Activated T-cell treated with anti-CD3 and anti-CD28 coated beads for 4 hours (primary cell): ENCODE measurements at regions not wholly inside any gene's neighbourhood (a gene's known extent, or its start where the extent isn't known, plus 50 kb on each side); places are given as distances from the start of the nearest gene placed in this dataset.
"Not testable (repeated sequence)": the region's sequence is repeated elsewhere in the genome, so short reads cannot be mapped to it uniquely, and the experiment has no call there.

ENCODE experiments used
- DNase-seq: peaks from one replicate; pipeline ENCODE4 v3.0.0-alpha.2; 2020

DNA sequence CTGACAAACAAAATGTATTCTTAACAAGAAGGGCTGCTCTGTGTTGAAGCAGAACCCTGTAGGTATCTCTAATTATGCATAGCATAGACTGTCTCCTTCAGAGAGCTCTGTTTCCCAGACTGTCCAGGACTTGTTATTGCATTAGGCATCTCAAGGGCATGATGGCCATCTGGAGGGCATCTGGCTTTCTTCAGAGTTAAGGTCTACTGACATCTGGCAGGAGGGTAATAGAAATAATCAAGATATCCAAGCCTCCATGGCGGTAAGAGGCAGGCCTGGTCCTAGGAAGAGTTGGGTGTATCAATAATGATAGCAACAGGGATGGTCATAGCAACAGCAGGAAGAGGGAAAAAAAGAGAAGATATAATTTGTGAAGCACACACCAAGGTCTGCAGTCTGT, 161.2 kb downstream of the TTC8 start:
- no peak for DNase-seq

DNA sequence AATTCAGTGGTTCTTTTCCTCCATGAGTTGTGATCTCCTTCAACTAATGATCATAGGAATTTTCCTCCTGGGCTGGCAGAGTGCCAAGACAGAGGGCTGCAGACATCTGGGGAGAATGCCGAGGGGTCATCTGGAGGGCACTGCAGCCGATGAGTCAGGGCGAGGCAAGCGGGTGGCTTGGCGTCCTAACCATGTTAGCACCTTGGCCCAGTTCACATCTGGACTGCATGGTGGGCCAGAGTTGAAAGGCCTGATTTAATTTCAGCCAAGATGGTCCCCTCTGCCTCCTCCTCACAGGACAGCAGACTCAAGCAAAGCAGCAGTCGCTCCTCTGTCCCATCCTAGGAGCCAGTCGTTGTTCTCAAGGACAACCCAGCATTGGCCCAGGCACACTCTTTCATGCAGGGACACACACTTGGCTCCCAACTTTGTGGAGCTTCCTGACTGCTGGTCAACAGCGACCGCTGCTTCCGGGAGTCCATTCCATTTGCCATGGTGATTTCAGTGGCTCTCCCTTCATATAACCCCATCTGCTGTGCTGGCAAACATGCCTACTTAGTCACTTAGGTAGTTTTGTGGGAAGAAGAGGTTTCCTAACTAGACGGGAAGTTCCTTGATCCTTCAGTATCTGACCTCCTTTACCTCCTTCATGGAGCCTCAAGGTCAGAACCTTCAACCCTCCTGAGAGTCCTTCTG, 161.8 kb downstream of the TTC8 start:
- no peak for DNase-seq

DNA sequence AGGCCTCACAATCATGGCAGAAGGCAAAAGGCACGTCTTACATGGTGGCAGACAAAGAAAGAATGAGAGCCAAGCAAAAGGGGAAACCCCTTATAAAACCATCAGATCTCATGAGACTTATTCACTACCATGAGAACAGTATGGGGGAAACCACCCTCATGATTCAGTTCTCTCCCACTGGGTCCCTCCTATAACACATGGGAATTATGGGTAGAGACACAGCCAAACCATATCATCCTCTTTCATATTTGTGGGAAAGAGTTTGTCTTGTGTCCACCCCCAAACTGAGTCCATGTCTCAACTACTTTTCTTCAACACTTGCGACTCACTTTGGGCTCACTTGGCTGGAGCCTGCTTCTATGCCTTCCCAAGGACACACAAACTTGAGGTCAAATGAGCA, 162.5 kb downstream of the TTC8 start:
- not testable (repeated sequence) for DNase-seq

DNA sequence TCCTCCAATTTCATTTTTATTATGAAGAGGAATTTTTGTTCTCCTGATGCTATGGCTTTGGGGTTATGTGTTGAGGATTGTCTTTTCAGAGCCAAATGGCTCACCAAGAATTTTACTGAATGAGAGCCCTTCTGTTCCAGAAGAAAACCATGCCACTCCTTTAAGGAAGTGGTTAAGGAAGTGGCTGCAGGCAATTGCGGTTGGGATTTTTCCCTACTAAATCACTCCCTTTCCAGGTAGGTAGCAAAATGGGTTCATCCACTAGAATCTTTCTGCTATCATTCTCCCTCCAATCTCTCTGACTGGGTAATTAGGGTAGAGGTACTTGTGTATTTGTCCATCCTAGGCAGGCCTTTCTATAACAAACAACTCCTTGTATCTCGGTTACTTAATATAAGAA, 163.1 kb downstream of the TTC8 start:
- no peak for DNase-seq

DNA sequence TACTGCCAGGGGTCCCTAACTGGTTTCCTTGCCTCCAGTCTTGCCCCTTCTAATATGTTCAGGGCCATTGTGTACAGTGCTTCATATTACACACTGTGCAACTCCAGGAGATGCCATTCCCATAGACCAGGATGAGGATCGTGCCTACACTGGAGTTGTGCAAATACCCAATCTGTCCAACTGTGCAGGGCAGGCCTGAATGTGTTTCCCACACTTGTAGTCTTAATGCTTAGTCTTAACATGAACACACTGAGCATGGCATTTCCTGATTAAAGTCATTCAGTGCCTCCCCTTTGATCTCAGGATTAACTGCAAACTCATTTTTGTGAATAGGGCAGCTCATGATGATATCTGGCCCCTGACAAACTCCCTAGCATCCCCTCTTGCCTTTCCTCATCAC, 165.5 kb downstream of the TTC8 start:
- no peak for DNase-seq

DNA sequence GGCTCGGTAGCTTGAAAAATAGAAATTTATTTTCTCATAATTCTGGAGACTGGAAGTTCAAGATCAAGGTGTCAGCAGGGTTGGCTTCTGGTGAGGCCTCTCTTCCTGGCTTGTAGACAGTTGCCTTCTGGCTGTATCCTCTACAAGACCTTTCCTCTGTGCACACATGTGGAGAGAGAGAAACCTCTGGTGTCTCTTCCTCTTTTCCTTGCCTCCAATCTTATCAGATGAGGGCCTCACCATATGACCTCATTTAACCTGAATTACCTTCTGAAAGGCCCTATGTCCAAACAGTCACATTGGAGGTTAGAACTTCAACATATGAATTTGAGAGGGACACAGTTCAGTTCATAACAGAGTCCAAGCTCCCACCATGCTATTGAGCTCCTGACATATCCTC, 166.4 kb downstream of the TTC8 start:
- DNase-seq = no peak

DNA sequence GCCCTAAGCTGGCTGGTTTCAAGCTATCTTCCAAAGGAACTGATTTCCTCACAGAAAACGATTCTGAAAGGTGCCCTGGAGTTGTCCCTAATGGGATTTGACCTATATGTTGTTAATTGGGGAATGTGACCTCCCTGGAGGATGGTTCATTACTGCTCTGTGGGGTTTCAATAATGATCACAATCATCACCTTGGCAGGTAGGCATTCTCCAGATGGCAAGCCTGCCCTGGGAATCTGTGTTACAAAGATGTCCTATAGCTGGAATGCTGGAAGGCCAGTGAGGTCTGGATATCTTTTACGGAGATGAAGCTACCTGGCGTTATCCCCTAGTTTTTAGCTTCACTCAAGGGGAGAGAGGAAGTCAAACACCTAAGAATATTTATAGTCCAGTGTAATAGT, 167.6 kb downstream of the TTC8 start:
- no peak for DNase-seq

DNA sequence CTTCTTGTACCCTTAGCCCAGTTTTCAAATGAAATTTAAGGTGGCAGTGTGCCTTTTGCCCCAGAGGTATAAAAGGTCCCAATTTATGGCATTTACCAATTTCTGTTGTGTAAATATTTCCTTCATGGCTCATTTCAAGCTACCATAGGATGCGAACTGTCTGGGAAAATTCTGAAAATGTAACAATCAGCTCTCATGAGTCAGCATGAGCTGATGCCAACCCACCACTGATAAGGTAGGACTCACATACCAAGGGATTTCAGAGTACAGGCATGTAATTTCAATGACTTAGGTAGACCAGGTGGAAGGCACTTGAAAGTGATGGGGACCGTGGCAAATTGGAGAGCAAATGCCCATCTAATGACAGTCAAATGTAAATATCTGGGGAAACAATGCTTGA, 169.5 kb downstream of the TTC8 start:
- DNase-seq = no peak

DNA sequence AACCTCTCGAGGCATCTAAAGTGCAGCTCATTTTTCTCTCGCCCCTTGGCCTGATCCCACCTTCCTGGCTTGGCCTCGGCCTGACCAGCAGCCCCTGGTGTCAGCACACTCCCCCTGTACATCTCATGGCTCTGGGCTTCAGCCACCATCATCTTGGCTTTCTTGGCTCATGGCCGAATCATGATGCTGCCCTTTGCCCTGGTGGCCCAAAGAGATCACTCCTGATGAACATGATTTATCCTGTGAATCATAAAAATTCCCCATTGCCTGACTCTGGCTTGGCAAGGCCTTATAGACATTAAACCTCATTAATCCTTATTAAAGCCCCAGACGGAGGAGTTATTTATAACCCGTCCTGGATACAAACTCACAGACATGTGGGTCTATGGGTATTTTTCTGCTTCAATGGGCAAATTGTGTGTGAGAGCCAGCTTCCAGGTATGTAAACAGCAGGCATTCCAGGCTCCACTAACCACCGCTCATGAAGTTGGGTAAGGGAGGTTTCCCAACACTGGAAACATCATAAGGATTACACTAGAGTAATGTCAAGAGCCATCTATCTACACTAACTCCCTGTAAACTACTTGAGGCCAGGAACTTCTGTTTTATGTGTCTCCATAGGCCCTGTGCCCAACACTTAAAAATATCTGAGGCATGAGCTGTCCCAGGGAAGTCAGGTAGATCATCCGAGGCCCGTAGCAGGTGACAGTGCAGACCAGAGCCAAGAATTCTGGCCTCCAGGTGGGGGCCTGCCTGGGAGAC, 171.2 kb downstream of the TTC8 start:
- DNase-seq = no peak

DNA sequence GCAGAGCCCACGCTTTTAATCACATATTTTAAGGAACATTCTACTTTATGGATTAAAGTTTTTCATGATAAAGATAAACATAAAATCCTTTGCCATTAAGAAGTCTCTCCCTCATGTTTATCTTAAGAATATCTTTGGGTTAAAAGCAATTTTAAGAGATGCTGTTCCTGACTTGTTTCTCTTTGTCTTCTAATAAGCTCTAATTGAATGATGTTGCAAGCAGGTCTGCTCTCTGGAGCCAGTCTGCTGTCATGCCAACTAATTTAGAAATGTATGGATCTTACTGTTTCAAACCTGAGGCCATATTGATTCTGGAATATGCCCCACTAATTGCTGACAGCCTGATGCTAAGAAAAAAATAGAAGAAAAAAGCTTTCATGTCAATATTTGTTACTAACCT, 173.6 kb downstream of the TTC8 start:
- DNase-seq = no peak

DNA sequence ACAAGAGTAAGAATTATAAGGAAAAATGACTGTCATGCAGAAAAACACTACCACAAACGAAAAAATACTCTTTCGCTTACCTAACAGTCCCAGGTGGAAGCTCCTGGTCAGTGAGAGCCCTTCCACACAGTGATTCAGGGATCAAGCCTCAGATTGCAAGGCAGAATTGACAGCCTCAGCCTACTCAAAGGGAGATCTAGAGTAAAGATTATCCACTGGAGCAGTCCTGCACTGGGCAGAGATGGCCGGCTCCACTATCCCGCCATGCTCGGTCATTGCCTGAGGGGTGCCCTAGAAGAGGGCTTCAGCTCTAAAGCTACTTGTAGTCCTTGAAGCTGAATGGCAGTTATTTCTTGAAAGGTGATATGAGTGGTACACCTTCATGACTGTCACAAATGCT, 174.7 kb downstream of the TTC8 start:
- no peak for DNase-seq

DNA sequence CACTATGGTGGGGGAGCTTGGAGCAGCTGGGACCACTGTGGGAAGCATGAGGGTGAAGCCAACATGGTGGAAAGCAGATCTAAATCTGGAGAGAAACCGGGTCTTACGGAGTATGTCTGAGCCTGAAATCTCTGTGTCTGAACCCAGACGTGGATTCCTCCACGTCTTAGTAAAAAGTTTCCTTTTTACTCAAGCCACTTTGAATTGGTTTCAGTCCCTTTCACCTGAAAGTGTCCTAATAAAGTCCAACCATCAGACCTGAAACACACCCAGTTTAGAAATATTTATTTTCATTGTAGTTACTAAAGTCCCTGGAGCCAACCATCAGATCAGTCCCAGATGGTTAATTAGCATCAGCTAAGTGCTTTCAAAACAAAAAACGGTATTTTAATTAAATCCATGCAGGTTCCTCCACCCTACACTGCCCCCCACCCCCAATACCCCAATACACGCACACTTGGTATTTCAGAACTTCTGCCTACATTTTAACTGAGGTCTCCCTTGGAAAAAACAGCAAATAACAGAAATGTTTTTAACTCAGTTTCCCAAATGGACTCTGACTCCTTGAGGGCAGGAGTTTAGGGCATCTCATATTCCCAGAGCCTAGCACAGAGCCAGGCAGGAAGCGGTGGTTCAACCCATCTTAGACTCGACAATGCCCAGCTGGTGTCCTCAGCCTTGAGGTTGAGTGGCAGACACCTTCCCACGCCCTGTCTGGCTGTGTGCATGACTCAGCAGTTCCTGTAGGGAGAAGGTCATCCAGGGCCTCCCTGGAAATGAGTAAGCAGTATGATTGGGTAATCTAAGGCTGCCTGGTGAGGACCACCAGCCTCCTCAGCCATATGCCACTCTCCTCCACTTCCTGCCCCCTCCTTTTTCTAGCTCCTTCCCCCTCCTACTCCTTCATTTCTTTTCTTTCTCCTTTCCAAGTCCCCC, 175.8 kb downstream of the TTC8 start:
- no peak for DNase-seq

DNA sequence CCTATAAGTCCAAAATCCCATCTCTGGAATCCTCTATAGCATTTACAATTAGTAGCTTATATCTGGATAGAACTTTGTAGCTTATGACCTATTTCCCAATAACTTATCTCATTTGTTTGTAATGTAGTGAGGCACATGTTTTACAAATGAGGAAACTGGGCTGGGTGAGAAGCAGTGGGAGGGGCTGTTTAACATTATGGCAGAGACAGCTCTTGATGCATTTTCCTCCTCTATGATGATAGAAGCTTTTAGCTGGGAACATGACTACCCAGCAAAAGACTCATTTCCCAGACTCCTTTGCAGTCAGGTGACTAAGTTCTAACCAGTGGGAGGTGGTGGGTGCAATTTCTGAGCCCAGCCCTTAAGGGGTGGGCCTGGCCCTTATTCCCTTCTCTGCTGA, 179.7 kb downstream of the TTC8 start:
- DNase-seq = no peak

DNA sequence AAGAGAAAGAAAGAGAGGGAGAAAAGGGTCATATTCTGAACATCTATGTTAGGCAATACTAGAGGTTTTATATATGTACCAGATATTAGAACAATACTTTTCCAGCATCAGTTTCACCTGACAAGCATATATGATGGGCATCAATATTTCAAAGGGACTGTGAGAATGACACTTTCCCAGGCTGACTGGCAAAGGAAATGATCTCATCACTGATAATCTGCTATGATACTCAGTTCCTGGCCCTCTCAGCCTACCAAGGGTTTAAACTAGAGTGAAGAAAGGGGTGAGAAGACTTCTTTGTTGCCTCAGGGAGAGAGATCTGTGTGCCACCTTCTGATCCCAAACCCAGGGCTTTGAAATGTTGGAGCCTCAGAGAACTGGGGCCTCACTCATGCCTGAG, 183.5 kb downstream of the TTC8 start:
- no peak for DNase-seq

DNA sequence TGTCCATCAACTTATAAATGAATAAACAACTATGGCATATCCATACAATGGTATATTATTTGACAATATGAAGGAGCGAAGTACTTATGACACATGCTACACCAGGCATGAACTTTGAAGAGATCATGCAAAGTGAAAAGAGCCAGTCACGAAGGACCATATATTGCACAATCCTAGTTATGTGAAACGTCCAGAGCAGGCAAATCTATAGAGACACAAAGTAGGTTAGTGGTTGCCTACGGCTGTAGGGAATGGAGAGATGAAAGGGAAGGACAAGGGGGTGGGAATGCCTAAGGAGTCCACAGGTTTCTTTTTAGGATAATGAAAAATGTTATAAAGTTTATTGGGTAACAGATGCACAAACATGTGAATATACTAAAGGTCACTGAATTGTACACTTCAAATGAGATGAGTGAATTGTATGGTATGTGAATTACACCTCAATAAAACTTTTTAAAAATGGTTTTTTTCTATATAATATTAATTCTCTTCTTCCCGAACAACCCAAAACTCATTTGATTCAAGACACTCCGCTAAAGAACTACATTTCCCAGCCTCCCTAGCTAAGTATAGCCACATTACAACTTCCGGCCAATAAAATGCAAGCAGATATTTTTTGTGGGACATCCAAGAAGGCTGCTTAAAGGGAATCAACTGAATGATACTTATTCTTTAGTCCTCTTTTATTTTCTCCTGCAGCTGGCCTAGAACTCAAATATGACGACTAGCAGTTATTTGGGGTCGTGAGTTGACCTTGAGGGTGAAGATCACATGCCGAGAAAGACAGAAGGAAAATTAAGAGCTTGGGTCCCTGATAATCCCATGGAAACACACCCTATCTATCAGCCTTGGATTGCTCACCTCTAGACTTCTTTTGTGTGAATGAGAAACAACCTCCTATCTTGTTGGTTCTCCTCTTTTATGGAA, 187.2 kb downstream of the TTC8 start:
- DNase-seq = no peak

DNA sequence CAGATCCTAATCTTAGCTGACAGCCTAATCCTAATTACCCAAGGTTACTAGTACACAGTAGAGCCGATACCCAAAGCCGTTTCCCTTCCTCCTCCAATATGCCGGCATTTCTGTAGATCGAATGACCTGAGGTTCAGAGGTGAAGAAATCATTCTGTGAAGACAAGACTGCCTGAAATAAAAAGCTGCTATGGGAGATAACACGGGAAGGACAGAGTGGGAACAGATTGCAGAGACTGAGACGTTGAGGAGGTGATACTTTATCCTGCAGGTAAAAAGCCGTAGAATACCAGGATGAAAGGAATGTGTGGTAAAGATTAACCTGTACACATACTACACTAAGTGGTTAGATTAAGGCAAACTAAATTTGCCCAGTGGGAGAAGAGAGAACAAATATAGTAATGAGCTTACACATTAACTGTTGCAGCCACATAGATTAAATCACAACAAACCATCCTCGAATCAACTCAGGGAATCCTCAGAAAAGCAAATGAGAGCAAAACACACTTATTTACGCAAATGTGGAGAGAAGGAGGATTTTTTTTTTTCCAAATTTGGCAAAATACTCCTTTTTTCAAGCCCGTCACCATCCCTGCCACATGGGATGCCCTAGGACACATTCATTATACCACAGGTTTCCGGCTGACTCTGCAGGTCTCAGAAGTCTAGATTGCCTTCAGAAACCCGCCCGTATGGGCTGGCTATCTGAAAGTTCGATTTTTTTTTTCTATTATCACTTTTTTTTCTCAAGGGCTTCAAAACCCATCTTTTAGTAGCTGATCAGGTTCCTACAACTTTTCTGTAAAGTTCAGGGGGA, 188.0 kb downstream of the TTC8 start:
- DNase-seq = no peak

DNA sequence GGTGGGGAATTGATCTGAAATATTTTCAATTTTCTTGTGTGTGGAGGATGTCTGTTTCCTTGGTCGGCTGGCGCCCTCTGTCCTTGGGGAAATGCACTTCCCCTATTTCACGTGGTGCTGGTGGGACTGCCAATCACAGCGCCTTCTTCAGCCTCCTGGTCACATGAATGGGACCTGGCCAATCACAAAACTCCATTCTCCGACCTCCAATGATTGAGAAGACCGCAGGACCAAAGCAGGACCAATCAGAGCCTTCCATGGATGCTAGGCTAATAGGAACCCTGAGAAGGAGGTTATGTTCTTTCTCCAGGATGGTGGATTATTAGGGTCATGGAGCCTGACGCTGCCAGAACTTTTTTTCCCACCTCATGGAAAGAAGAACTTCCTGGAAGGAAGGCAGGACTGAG, 188.7 kb downstream of the TTC8 start:
- DNase-seq = no peak

DNA sequence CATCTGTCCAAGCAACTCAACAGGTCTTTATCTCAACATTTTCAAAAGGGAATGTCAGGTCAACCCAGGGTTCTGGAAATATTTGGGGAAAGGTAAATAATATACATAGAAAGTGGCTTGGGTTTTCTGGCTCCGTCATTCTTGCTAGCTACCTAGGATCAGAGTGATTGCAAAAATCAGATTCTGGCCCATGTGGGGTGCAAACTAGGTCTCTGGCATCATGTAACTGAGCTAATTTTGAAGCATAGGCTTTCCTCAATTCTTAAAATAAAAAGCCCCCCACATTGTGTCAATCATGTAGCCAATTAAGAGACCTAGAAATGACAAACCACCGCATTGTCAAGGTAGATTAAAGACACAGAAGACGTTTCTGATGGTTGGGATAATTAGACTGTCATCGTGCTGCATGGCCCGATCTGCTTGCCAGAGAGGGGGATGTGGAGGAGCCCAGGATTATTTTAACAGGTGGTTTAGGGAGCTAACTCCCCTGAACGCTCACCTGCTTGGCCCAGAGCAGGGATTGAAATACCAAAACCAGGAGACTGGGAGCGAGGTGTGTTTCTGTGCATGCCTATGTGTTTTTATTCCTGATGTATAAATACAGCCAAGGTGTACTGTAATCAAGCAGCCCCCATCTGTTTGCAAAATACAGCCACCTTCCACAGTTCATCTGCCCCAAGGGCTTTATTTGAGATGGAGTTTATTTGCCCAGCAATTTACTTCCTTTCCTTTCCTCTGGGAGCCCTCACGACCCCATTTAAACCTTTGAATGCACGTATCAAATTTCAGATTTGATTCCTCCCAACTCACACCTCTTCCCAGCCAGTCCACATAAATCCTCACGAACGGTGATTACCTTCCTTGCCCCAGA, 189.5 kb downstream of the TTC8 start:
- DNase-seq = no peak

DNA sequence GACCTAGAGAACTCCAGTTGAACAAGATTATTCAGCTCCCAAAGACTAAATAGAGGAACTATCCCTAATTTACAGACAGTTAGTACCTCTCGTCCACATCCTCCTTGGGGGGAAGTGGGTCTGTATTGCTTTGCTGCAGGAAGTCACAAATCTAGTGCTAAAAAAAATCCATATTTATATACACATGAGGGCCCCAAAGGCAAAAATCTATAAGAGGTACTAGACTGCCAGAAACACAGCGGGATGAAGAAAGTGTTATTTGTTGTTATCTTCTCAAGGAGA, 190.1 kb downstream of the TTC8 start:
- DNase-seq = no peak

DNA sequence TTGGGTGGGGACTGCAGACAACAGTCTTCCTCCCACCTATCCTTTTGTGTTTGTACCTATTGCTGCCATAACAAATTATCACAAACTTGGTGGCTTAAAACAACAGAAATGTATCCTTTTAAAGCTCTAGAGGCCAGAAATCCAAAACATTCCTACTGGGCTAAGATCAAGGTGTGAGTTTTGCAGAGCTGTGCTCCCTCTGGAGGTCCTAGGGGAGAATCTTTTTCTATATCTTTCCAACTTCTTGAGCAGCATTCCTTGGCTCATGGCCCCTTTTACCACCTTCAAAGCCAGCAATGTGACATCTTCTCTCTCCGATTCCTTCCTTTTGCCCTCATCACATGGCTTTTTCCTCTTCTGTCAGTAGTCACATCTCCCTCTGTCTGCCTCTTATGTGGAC, 190.6 kb downstream of the TTC8 start:
- DNase-seq = no peak

DNA sequence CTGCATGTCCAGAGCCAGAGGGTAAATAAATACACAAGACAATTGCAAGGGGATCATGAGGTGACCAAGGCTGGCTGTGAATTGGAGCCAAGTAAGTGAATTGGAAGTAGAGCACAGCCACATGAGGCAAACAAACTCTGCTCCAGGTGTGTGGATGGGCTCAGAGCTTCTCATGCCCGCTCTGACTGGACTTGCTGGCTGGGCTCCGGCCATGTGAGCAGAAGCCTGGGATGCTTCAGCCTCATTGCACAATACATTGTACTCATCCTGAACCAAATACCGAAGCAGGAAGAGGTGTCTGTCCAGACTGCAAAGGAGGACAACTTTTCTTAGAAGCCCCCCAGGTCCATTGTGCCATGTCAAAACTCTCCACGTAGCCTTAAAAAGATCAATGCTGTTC, 193.0 kb downstream of the TTC8 start:
- no peak for DNase-seq
